Stimulated activated CD4-positive, alpha-beta T cell treated with anti-CD3 and anti-CD28 coated beads, Interleukin-15, amount 100 ng/mL, for 24 hours (primary cell): ENCODE measurements at regions not wholly inside any gene's neighbourhood (a gene's known extent, or its start where the extent isn't known, plus 50 kb on each side); places are given as distances from the start of the nearest gene placed in this dataset.

ENCODE experiments used
- DNase-seq: peaks from one replicate; pipeline ENCODE4 v3.0.0-alpha.2; 2020

- DNase-seq: no peak
These were observed 53.8 kb downstream of the FZD10 start for GRCh38 chr12:130216031-130216430.

GRCh38 chr12:130218682-130219081 lies 56.4 kb downstream of the FZD10 start:
- no peak for DNase-seq

DNA sequence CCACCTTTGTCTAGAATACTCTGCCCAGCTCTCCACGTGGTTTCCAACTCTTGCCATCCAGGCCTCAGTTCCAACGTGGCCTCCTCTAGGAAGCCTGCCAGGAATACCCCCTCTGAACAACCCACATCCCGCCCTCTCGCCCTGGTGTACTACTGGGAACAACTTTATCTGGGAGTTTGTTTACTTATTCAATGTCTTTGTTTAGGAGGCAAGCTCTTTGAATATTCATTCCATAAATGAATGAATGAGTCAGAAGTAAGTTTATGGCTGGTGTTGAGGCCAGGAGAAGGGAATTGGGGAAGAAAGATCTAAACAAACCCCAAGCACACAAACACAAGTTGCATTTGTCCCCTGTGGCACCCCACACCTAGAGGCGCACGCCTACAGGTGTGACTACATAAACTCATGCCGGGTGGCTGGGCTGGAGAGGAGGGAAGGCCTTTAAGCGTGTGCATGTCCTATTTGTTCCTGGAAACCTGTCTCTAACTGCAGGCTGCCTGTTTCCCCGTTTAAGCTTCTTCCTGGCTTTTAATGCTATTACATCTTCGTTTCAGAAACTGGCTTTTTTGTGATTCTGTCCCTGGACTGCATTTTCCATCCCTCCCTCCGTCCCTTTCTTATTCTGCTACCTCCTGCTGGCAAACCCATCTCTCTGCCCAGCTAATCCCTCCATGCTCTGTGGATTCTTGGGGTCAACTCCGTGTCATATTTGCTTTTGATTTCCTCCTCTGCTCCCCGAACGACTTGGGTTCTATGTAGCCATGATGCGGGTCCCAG lies 57.9 kb downstream of the FZD10 start:
- no peak for DNase-seq

- DNase-seq: no peak
These were observed 58.4 kb downstream of the FZD10 start for GRCh38 chr12:130220706-130221100.

DNA sequence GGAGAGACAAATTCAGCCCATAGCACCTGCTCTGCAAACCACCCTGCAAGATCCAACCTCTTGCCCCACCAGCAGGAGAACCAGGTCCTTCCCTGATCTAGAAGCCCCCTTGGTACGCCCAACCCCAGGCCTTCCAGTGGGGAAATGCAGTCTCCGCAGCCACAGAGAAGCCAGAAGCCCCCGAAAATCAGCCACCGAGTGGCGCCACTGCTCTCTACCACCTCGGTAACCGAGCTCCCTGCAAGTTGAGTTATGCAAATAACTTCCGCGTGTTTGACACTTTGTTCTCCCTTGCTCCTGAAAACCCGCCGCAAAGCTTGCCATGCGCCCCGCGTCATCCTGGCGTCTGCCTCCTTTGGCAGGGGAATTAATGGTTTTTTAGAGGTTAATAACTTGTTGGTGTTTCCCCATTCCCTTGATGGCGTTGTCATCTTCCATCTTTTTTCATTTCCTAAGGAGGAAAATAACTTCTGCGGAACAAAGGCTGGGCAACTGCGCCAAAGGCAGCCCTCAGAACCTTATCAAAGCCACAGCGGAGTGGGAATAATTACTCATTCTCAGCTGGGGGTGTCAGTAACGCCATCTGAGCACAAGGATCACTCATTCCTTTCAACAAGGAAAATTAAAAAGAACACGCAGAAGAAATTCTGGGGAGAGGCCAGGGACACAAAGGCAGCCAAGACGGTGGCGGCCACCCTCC lies 60.4 kb downstream of the FZD10 start:
- DNase-seq: no peak

GRCh38 chr12:130223767-130224244 lies 61.5 kb downstream of the FZD10 start:
- no peak for DNase-seq

- DNase-seq: no peak
These were observed 62.3 kb downstream of the FZD10 start for GRCh38 chr12:130224613-130225012.

DNA sequence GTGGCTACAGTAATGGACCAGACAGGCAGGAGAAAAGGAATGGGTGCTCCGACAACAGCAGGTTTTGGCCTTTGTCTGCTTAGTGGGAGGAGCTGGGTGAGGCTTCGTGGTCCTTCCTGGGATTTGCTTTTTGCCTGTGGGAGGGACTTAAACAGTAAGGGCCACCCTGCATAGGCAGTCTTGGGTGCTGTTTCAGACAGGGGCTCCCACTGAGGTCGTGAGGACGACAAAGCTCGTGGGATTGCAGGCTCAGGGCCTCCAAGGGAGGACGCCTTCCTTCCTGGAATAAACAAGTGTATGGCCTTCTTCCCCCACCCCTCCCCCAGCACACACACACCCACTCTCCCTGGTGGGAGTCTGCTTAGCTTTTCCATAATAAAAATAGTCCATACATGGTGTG lies 63.1 kb downstream of the FZD10 start:
- DNase-seq: no peak

- DNase-seq: no peak
These were observed 63.9 kb downstream of the FZD10 start for GRCh38 chr12:130226126-130226525.

GRCh38 chr12:130226771-130227170 lies 64.5 kb downstream of the FZD10 start:
- no peak for DNase-seq

DNA sequence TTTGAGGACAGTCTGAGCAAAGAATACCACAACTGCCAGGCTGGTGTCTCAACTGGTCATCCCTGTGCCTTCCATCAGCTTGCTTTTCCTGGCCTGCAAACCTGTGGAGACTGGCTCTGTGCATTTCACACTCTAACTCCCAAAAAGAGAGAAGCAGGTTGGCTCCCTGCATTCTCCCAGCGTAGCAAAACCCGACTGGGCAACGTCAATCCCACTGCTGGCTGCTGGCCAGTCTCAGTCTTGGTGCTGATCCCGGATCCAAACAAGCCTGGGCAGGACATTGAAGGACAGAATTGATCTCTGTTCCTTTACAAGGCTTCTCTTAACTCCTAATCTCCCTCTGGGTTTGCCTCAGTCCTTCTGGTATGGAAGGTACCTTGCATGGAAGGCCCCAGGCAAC lies 65.4 kb downstream of the FZD10 start:
- DNase-seq: no peak

- DNase-seq: no peak
These were observed 74.2 kb downstream of the FZD10 start for GRCh38 chr12:130236446-130236845.

GRCh38 chr12:130240831-130241590 lies 78.7 kb downstream of the FZD10 start:
- DNase-seq: no peak

DNA sequence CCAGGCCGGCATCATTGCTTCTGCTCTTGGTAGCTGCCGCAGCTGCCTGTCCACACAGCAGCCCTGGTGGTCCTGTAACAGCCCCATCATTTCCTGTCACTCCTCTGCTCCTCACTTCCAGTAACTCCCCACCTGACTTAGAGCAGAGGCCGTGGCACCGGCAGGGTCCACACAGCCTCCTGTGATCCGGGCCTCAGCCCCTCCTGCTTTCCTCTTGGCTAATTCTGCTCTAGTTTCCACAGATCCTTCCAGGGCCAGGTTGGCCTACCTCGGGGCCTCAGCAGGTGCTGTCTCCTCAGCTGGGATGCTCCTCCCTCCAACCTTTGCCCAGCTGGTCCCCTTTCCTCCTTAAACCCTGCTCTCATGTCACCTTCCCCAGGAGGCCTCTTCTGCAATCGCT lies 80.2 kb downstream of the FZD10 start:
- DNase-seq: no peak

DNA sequence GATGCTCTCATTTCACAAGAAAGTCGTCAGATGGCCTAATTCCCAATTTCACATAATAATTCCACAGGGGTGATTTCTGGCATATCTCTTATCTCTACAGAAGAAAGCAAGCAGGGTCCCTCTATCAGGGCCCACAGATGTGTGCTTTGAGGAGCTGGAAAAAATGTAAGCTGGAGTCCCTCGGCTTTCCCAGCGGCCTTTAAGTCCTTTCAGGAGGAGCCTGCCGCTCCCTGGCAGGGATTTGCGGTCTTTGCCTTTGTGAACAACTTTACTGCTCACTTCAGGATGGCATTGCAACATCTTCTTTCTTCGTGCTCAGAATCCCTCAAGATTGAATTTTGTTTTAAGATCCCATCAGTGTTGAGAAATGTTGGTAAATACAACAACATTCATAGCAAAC lies 83.0 kb downstream of the FZD10 start:
- DNase-seq: no peak

- no peak for DNase-seq
These were observed 84.3 kb downstream of the FZD10 start for GRCh38 chr12:130246560-130246959.

DNA sequence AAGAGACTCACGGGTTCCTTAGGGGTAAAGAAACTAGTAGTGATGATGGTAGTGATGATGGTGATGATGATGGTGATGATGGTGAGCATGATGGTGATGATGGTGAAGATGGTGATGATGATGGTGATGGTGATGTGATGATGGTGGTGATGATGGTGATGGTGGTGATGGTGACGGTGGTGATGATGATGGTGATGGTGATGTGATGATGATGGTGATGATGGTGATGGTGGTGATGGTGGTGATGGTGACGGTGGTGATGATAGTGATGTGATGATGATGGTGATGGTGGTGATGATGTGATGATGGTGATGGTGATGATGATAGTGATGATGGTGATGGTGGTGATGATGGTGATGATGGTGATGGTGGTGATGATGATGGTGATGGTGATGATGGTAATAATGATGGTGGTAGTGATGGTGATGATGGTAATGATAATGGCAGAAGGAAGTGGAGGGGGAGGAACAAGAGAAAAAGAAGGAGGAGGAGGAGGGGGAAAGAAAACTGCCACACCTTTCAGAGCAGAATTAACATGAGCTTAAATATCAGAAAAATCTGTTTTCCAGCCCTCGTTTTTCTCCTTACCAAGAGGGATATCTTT lies 85.5 kb downstream of the FZD10 start:
- DNase-seq: no peak

DNA sequence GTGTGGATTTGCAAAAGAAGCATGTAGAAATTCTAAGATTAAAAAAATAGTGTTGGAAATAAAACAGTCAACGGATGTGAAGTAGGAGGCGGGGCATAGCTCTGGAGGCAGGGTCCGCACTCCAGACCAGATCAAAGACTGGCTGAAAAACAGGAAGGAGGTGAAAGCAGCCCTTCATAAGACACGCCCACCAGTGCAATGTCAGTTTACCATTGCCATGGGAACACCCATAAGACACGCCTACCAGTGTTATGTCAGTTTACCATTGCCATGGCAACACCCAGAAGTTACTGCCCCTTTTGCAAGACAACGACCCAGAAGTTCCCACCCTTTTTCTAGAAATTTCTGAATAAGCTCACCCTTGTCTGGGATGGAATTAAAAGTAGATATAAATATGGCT lies 87.1 kb downstream of the FZD10 start:
- DNase-seq: no peak

DNA sequence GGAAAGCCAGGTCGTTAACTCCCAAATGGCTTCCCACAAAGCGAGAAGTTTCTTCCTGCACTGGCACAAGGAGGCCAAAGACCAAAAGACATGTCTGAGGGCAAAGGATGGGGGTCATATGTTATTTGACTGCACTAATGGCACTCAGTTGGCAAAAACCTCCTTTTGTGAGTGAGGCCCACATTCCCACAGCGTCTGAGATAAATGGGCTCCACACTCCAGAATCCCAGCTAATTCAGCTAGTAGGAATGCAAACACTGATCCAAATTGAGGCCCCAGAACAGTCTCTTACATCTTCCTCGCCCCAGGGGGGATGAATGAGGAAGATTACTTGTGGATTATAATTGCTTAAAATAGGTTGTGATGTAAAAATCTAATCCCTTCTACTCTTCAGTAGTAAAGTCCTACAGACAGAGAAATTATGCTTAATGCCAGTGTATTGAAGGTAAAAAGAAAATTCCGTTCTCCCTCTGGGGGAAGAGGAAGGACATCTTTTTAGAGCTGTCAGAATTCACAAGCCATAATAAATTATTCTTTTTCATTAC lies 86.4 kb upstream of the PIWIL1 start:
- no peak for DNase-seq

- DNase-seq: no peak
These were observed 83.8 kb upstream of the PIWIL1 start for GRCh38 chr12:130253866-130254265.

- DNase-seq: no peak
These were observed 83.0 kb upstream of the PIWIL1 start for GRCh38 chr12:130254461-130255276.

DNA sequence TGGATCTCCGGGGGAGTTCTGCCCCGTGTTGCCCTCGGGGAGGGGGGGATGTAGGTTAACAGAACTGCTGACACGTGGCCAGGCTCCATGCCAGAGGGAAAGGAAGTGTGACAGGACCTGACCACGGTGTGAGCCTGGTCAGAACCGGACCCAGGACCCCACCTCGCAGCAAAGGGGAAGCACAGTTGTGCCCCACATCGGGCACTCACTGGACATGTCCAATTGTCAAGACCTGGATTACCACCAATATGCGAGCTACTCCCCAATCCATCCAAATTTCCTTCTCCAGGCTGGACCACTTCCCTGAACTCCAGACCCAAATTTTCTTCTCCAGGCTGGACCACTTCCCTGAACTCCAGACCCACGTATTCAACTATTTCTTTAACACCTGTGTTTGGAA lies 78.8 kb upstream of the PIWIL1 start:
- DNase-seq: no peak
